ENCODE measurements at regions not wholly inside any gene's neighbourhood (a gene's known extent, or its start where the extent isn't known, plus 50 kb on each side); places are given as distances from the start of the nearest gene placed in this dataset.

DNA sequence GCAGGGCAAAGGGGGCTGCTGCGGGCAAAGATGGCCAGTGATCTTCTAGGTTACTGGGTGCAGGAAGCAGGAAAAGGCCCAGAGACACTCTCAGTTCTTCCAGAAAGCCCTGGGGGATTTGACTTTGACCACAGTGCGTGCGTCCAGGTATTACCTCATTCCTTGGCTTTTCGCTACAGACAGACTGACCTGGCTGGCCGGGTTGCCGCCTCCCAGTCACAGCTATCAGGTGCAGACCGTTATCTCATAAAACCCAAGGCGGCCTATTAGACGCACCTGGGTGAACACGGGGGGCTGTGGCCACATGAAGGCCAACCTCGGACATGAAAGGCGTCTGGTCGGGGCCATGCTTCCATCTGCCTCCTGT is 80.3 kb downstream of the FOXL3 start:
- no peaks in the 10 kb centered on the region for H3K4me1 ChIP-seq (ENCODE audit: low read length)
- TF ChIP-seq EZH2 (optimal IDR thresholded peaks at IDR 0.05; ENCODE audit: low read depth, low read length) (no peak), EZH2phosphoT487 (IDR thresholded peaks at IDR 0.05; ENCODE audit: low read length) (no peak)
- TF ChIP-seq, protein P1, sequence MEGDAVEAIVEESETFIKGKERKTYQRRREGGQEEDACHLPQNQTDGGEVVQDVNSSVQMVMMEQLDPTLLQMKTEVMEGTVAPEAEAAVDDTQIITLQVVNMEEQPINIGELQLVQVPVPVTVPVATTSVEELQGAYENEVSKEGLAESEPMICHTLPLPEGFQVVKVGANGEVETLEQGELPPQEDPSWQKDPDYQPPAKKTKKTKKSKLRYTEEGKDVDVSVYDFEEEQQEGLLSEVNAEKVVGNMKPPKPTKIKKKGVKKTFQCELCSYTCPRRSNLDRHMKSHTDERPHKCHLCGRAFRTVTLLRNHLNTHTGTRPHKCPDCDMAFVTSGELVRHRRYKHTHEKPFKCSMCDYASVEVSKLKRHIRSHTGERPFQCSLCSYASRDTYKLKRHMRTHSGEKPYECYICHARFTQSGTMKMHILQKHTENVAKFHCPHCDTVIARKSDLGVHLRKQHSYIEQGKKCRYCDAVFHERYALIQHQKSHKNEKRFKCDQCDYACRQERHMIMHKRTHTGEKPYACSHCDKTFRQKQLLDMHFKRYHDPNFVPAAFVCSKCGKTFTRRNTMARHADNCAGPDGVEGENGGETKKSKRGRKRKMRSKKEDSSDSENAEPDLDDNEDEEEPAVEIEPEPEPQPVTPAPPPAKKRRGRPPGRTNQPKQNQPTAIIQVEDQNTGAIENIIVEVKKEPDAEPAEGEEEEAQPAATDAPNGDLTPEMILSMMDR (IDR thresholded peaks at IDR 0.05; ENCODE audit: low read length): no peak

DNA sequence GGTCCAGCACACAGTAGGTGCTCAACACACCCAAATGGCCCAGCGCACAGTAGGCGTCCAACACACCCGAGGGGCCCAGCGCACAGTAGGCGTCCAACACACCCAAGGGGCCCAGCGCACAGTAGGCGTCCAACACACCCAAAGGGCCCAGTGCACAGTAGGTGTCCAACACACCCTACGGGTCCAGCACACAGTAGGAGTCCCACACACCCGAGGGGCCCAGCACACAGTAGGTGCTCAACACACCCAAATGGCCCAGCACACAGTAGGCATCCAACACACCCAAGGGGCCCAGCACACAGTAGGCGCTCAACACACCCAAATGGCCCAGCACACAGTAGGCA is 80.8 kb downstream of the FOXL3 start:
- H2AFZ ChIP-seq (ENCODE audit: low read length): no peak overlapping the region
- H3K79me2 ChIP-seq (ENCODE audit: low read length): no peaks in the 10 kb centered on the region
- H3K4me2 ChIP-seq (ENCODE audit: low read depth, low read length): no peak overlapping the region
- no peak overlapping the region for H3K4me3 ChIP-seq (ENCODE audit: low read length)
- no peaks in the 10 kb centered on the region for H3K4me1 ChIP-seq (ENCODE audit: low read length)
- no peaks in the 10 kb centered on the region for H4K20me1 ChIP-seq (ENCODE audit: insufficient read depth, low read length)
- H3F3A ChIP-seq (ENCODE audit: insufficient read depth, low read length): no peaks in the 10 kb centered on the region
- no peak overlapping the region for H3K9ac ChIP-seq (ENCODE audit: low read length)
- H3K36me3 ChIP-seq (replicated peaks; ENCODE audit: insufficient read depth, low read length): no peaks in the 10 kb centered on the region
- DNase-seq: no peak
- TF ChIP-seq EZH2 (optimal IDR thresholded peaks at IDR 0.05; ENCODE audit: low read depth, low read length) (no peak), EZH2phosphoT487 (IDR thresholded peaks at IDR 0.05; ENCODE audit: low read length) (no peak)
- TF ChIP-seq, protein P1 (IDR thresholded peaks at IDR 0.05; ENCODE audit: low read length): no peak
- H3K9me2 ChIP-seq (replicated peaks; ENCODE audit: insufficient read depth, low read length): no peaks in the 10 kb centered on the region
- no peaks in the 10 kb centered on the region for H3K9me3 ChIP-seq (replicated peaks; ENCODE audit: insufficient read depth, low read length)
- no peaks in the 10 kb centered on the region for H3K27me3 ChIP-seq (replicated peaks; ENCODE audit: insufficient read depth, low read length)
- no peak overlapping the region for H3K27ac ChIP-seq (ENCODE audit: low read length)

More for the DNA sequence above, 80.3 kb downstream of the FOXL3 start:
- Histone ChIP-seq H3K79me2 (ENCODE audit: low read length) (no peaks in the 10 kb centered on the region), H3K4me3 (ENCODE audit: low read length) (no peak overlapping the region), H3K9ac (ENCODE audit: low read length) (no peak overlapping the region), H3K27ac (ENCODE audit: low read length) (no peak overlapping the region), H3K4me2 (ENCODE audit: low read depth, low read length) (no peak overlapping the region), H3F3A (ENCODE audit: insufficient read depth, low read length) (no peaks in the 10 kb centered on the region), H3K9me3 (replicated peaks; ENCODE audit: insufficient read depth, low read length) (no peaks in the 10 kb centered on the region), H3K36me3 (replicated peaks; ENCODE audit: insufficient read depth, low read length) (no peaks in the 10 kb centered on the region), H2AFZ (ENCODE audit: low read length) (no peak overlapping the region), H3K27me3 (replicated peaks; ENCODE audit: insufficient read depth, low read length) (no peaks in the 10 kb centered on the region), H4K20me1 (ENCODE audit: insufficient read depth, low read length) (no peaks in the 10 kb centered on the region), H3K9me2 (replicated peaks; ENCODE audit: insufficient read depth, low read length) (no peaks in the 10 kb centered on the region)
- no peak for DNase-seq

DNA sequence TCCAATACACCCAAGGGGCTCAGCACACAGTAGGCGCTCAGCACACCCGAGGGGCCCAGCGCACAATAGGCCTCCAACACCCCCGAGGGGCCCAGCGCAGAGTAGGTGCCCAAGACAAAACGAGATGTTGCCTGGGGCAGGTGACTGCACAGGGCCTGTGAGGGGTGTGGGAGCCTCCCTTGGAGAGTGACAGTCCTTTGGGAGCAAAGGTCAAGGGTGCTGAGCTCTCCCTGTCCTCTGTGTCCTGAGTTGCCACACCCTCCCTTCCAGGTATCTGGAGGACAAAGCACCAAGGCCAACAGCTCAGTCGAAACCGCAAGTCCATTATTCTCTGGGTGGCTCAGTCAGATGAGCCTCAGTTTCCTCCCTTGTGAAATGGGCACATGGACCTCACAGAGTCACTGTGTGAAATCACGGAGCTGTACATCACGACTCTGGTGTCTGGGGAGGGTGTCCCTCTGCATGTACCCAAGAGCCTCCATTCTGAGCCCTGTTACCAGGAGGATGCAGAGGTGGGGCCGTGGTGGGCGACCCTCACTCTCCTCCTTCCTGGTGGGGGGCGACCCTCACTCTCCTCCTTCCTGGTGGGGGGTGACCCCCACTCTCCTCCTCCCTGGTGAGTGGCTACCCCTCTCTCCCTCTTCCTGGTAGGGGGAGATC is 81.3 kb downstream of the FOXL3 start:
- Histone ChIP-seq H3K9me2 (replicated peaks; ENCODE audit: insufficient read depth, low read length) (no peaks in the 10 kb centered on the region), H3K9me3 (replicated peaks; ENCODE audit: insufficient read depth, low read length) (no peaks in the 10 kb centered on the region), H3K27me3 (replicated peaks; ENCODE audit: insufficient read depth, low read length) (no peaks in the 10 kb centered on the region), H2AFZ (ENCODE audit: low read length) (no peak overlapping the region), H3K9ac (ENCODE audit: low read length) (no peak overlapping the region), H3K36me3 (replicated peaks; ENCODE audit: insufficient read depth, low read length) (no peaks in the 10 kb centered on the region), H3K79me2 (ENCODE audit: low read length) (no peaks in the 10 kb centered on the region), H3K4me2 (ENCODE audit: low read depth, low read length) (no peak overlapping the region), H3F3A (ENCODE audit: insufficient read depth, low read length) (no peaks in the 10 kb centered on the region), H3K27ac (ENCODE audit: low read length) (no peak overlapping the region), H3K4me3 (ENCODE audit: low read length) (no peak overlapping the region), H3K4me1 (ENCODE audit: low read length) (no peaks in the 10 kb centered on the region), H4K20me1 (ENCODE audit: insufficient read depth, low read length) (no peaks in the 10 kb centered on the region)
- TF ChIP-seq EZH2 (optimal IDR thresholded peaks at IDR 0.05; ENCODE audit: low read depth, low read length): no peak
- TF ChIP-seq, protein P1 (IDR thresholded peaks at IDR 0.05; ENCODE audit: low read length): no peak
- TF ChIP-seq EZH2phosphoT487 (IDR thresholded peaks at IDR 0.05; ENCODE audit: low read length): no peak
- DNase-seq: no peak
